A673 (cell line): ENCODE measurements at regions not wholly inside any gene's neighbourhood (a gene's known extent, or its start where the extent isn't known, plus 50 kb on each side); places are given as distances from the start of the nearest gene placed in this dataset.
"Not testable (repeated sequence)": the region's sequence is repeated elsewhere in the genome, so short reads cannot be mapped to it uniquely, and the experiment has no call there.

Experiments used
- EZH2 ChIP-seq: fragments of 200-600 bp; sonication (generic); IDR thresholded peaks from 2 replicates; pipeline ENCODE4 v1.6.1; 2017; ENCODE audit warnings: borderline replicate concordance, low read depth, mild to moderate bottlenecking, mixed read lengths, antibody characterized with exemption, low read length; ENCODE audit not compliant: poor library complexity, severe bottlenecking
- TF ChIP-seq, protein P1 (sequence below): fragments of 300-800, 200-600 bp; sonication (generic); conservative IDR thresholded peaks from 2 replicates; pipeline ENCODE4 v1.5.1; 2017; ENCODE audit warnings: low read depth, mild to moderate bottlenecking, antibody characterized with exemption, low read length, moderate library complexity, mixed read lengths

DNA sequence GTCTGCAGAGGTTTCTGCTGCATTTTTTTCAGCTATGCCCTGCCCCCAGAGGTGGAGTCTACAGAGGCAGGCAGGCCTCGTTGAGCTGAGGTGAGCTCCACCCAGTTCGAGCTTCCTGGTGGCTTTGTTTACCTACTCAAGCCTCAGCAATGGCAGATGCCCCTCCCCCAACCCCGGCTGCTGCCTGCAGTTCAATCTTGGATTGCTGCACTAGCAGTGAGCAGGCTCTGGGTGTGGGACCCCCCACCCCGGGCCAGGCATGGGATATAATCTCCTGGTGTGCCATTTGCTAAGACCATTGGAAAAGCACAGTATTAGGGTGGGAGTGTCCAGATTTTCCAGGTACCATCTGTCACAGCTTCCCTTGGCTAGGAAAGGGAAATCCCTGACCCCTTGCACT is 56.2 kb upstream of the HEPH start:
- TF ChIP-seq, protein P1, sequence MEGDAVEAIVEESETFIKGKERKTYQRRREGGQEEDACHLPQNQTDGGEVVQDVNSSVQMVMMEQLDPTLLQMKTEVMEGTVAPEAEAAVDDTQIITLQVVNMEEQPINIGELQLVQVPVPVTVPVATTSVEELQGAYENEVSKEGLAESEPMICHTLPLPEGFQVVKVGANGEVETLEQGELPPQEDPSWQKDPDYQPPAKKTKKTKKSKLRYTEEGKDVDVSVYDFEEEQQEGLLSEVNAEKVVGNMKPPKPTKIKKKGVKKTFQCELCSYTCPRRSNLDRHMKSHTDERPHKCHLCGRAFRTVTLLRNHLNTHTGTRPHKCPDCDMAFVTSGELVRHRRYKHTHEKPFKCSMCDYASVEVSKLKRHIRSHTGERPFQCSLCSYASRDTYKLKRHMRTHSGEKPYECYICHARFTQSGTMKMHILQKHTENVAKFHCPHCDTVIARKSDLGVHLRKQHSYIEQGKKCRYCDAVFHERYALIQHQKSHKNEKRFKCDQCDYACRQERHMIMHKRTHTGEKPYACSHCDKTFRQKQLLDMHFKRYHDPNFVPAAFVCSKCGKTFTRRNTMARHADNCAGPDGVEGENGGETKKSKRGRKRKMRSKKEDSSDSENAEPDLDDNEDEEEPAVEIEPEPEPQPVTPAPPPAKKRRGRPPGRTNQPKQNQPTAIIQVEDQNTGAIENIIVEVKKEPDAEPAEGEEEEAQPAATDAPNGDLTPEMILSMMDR, result not testable (repeated sequence)
- not testable (repeated sequence) for TF ChIP-seq EZH2
